HG03432 (cell line): ENCODE measurements at regions not wholly inside any gene's neighbourhood (a gene's known extent, or its start where the extent isn't known, plus 50 kb on each side); places are given as distances from the start of the nearest gene placed in this dataset.

Experiments
- ATAC-seq: cut with Tn5 transposase; IDR thresholded peaks from one replicate; pipeline ENCODE4 v1.9.1; 2021; ENCODE audit warnings: mild to moderate bottlenecking, moderate library complexity; ENCODE audit not compliant: unreplicated experiment

GRCh38 chr7:156234192-156234591 lies 406.4 kb upstream of the RNF32 start:
- no peak for ATAC-seq

GRCh38 chr7:156232931-156233705 lies 407.5 kb upstream of the RNF32 start:
- ATAC-seq, result no peak

GRCh38 chr7:156230576-156230975 lies 410.0 kb upstream of the RNF32 start:
- ATAC-seq, result no peak

- no peak for ATAC-seq
Measured at GRCh38 chr7:156224833-156225225, 412.6 kb upstream of the SHH start.

- ATAC-seq, result no peak
Measured at GRCh38 chr7:156223935-156224832, 411.9 kb upstream of the SHH start.

GRCh38 chr7:156222611-156223010 lies 410.3 kb upstream of the SHH start:
- no peak for ATAC-seq

- ATAC-seq, result no peak
Measured at GRCh38 chr7:156222151-156222550, 409.9 kb upstream of the SHH start.

- no peak for ATAC-seq
Measured at GRCh38 chr7:156220701-156221100, 408.4 kb upstream of the SHH start.

- ATAC-seq, result no peak
Measured at GRCh38 chr7:156220078-156220605, 407.9 kb upstream of the SHH start.

- ATAC-seq, result no peak
Measured at GRCh38 chr7:156219307-156220077, 407.2 kb upstream of the SHH start.

GRCh38 chr7:156218544-156219306 lies 406.5 kb upstream of the SHH start:
- no peak for ATAC-seq

- ATAC-seq, result no peak
Measured at GRCh38 chr7:156217803-156218202, 405.5 kb upstream of the SHH start.

GRCh38 chr7:156209087-156209486 lies 396.8 kb upstream of the SHH start:
- no peak for ATAC-seq

GRCh38 chr7:156207306-156207705 lies 395.0 kb upstream of the SHH start:
- ATAC-seq, result no peak

GRCh38 chr7:156206174-156206573 lies 393.9 kb upstream of the SHH start:
- ATAC-seq, result no peak

GRCh38 chr7:156204820-156205219 lies 392.6 kb upstream of the SHH start:
- no peak for ATAC-seq

- no peak for ATAC-seq
Measured at GRCh38 chr7:156203923-156204322, 391.7 kb upstream of the SHH start.

- ATAC-seq, result no peak
Measured at GRCh38 chr7:156198277-156198676, 386.0 kb upstream of the SHH start.

- no peak for ATAC-seq
Measured at GRCh38 chr7:156196649-156197048, 384.4 kb upstream of the SHH start.

- ATAC-seq, result no peak
Measured at GRCh38 chr7:156195276-156195675, 383.0 kb upstream of the SHH start.
